ENCODE measurements at regions not wholly inside any gene's neighbourhood (a gene's known extent, or its start where the extent isn't known, plus 50 kb on each side); places are given as distances from the start of the nearest gene placed in this dataset.

- DNase-seq (ENCODE audit: low spot score) (no peak), FAIRE-seq (no peak)
These were observed 137.2 kb upstream of the IQSEC1 start for GRCh38 chr3:13210221-13210975.

DNA sequence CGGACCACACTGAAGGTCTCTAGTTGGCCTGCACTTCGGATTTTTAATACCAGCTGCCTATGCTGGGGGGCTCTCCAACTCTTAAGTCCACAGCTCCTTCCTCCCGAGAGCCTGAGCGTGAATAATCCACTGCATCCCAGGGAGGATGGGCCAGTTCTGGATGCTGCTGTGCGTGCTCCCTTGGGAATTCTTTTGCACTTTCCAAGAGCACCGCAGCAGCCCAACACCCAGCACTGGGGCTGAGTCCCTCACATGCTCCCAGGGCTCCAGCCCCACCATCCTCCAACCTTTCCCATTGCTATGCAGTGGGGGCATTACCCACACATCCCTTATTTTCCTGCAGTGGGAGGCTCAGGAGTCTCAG, 136.4 kb upstream of the IQSEC1 start:
- DNase-seq (ENCODE audit: low spot score) (no peak), FAIRE-seq (no peak)

- FAIRE-seq (peak; percentile 27), DNase-seq (ENCODE audit: low spot score) (no peak)
These were observed 135.7 kb upstream of the IQSEC1 start for GRCh38 chr3:13208706-13209633.

DNA sequence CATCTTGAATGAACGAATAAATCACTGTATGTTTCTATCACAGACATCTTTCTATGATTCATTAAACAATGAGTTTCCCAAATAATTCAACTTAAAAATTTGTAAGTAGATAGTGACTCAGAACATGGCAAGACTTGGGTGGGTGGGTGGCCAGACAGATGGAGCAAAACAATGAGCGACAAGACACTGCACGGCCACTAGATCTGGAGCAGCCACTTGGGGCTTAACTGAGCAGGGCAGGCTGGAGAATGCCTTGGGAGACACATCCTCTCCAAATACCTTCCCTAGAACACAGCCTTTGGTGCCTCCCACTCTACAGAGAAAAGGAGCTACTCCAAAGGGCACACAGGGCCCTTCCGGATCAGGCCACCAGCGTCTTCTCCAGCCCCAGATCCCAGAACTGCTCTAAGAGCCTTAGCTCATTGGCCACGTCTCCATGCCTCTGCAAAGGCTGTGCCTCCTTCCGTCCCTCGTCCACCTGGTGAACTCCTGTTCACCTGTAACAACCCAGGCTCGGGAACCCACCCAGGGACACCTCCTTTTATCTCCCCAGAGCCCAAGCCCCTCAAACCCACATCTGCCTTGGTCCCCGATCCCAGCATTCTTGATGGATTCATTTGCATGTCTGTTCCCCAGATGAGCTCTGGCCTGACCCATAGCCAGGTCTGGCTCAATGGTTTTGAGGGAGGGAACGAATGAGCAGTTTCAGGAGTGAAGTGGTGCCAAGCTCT, 134.9 kb upstream of the IQSEC1 start:
- no peak for FAIRE-seq
- no peak for DNase-seq (ENCODE audit: low spot score)

DNA sequence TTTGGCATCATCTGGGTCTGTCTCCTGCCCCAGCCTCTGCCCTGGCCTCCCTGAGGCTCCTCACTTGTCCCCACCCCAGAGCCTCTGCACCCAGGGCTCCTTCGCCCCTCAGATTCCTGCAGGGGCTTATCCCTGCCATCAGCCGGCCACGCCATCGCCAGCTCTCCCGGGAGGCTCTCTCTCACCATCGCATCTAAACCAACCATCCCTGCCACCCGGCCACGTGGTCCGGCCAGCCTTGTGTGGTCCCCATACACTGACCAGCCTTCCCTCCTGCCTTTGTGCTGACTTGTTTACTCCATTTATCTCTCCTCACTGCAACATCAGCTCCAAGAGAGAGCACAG, 134.3 kb upstream of the IQSEC1 start:
- FAIRE-seq: no peak
- DNase-seq (ENCODE audit: low spot score): no peak

DNA sequence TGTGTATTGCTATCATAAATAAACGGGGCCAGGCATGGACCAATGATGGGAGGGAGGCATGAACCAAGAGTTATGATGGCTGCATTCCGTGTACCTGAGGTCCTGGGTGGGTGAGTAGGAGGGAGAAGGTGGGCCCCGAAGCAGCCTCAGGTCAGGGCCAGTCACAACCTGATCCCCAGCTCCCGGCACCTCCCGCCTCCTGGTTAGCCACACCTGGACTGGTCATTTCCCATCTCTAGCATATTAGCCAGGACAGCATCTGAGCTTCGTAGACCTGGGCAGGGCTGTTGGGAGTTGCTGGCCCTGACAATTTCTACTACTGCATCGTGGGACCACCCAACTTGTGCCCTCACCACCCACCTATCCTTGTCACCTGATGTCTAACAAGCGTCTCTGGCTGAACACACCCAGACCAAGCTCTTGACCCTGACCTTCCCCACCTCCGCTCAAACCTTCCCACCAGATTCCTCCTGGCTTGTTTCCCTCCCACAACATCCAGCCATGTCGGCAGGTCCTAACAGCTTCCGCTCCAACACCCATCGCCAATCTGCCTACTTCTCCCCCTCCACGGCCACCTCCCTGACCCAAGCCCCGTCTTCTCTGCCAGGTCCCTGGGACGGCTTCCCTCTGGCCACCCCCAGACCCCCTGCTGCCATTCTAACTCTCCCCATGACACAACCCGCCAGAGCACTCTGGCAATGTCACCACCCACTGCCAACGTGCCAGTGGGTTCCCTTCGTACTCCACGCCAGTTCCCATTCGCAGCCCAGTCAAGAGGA, 133.8 kb upstream of the IQSEC1 start:
- DNase-seq (ENCODE audit: low spot score) (no peak), FAIRE-seq (no peak)

DNA sequence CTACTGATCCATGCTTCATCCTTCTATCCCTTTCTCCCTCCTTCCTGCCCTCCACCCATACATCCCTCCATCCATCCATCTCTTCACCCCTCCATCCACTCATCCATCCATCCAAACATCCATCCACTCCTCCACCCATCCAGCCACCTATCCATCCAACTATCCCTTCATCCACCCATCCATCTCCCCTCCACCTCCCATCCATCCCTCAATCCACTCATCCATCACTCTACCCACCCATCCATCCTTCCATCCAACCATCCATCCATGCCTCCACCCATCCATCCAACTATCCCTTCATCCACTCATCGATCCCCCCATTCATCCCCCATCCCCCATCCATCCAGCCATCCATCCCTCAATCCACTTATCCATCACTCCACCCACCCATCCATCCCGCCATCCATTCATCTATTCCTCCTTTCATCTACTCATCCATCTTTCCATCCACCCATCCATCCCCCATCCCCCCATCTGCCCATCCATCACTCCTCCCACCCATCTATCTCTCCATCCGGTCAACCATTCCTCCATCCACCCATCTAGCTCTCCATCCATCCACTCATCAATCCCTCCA, 132.4 kb upstream of the IQSEC1 start:
- DNase-seq (ENCODE audit: low spot score) (no peak), FAIRE-seq (peak; percentile 69)

- DNase-seq (ENCODE audit: low spot score) (no peak), FAIRE-seq (no peak)
These were observed 130.9 kb upstream of the IQSEC1 start for GRCh38 chr3:13204177-13204581.

- FAIRE-seq: no peak
These were observed 130.4 kb upstream of the IQSEC1 start for GRCh38 chr3:13203398-13204176.

GRCh38 chr3:13202744-13203397, 129.6 kb upstream of the IQSEC1 start:
- FAIRE-seq: peak; percentile 5
- no peak for DNase-seq (ENCODE audit: low spot score)

More at GRCh38 chr3:13203398-13204176, 130.4 kb upstream of the IQSEC1 start:
- no peak for DNase-seq (ENCODE audit: low spot score)

DNA sequence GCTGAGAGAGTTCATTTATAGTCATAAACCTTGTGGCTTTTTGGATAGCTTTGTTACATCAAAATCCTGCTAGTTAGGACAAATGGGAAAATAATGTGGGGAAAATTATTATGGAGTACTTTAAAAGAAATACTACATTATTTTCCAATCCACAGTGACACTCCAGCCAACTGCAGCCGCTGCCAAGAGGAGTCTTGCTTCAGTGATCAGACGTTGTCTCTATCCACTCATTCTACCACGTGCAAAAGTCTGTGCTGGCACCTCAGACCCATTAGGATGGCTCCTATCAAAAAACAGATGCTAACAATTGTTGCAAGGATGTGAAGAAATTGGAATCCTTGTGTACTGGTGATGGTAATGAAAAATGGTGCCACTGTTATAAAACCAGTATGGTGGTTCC, 128.6 kb upstream of the IQSEC1 start:
- DNase-seq (ENCODE audit: low spot score): no peak
- no peak for FAIRE-seq

GRCh38 chr3:13200946-13201345, 127.7 kb upstream of the IQSEC1 start:
- DNase-seq (ENCODE audit: low spot score) (no peak), FAIRE-seq (no peak)

DNA sequence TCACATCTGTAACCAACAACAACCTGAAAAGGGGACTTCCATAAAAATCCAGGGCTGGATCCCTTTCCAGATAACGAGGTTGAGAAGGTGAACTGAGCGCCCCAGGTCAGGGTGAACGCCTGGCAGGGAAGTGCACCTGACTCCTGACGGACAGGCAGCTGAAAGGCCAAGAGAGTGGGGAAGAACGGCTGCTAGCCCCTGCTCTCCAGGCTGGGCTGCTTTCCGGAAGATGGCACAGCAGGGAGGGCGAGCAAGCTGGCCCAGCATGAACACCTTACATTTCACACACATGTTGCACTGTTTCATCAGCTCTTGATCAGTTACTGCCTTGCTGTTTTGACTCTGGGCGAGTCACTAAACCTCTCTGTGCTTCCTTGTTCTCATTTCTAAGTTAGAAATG, 127.2 kb upstream of the IQSEC1 start:
- no peak for FAIRE-seq

GRCh38 chr3:13199899-13200451, 126.7 kb upstream of the IQSEC1 start:
- FAIRE-seq (peak; percentile 95), DNase-seq (ENCODE audit: low spot score) (no peak)

More for the DNA sequence above, 127.2 kb upstream of the IQSEC1 start:
- no peak for DNase-seq (ENCODE audit: low spot score)

DNA sequence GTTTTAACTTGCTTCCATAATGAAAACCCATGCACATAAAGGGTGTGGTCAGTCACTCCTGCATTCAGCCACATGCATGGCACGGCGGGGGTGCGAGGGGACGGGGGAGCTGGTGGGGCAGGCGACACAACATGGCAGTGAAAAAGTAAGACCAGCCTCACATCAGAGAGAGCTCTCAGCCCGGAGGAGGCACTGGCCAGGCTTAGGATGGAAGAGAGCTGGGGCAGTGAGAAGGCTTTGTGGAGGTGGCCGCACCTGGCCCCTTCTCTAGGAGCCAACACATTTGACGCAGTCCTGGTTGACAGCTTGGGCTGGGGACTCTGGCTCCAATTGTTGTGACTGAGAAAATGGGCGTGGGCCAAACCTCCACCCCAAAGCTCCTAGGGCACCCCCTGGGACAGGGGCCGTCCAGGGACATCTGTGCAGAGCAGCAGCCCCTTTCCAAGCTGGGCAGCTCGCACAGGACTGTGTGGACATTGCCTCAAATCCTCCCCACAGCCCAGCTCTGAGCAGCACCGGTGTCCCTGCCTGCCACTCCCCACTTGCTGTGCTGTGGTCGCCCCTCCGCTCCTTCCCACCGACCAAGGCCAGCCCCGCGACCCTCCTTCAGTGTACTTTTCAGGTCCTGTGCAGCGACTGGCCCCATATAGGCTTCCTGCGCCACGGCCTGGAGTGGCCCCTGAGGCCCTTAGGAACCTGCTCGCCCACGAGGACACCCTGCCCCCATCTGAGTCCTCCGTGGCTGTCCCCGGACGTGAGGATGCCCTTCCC, 126.0 kb upstream of the IQSEC1 start:
- DNase-seq (ENCODE audit: low spot score) (no peak), FAIRE-seq (no peak)

GRCh38 chr3:13198264-13198879, 125.1 kb upstream of the IQSEC1 start:
- FAIRE-seq: no peak
- DNase-seq (ENCODE audit: low spot score): no peak

- FAIRE-seq (no peak), DNase-seq (ENCODE audit: low spot score) (no peak)
These were observed 124.6 kb upstream of the IQSEC1 start for GRCh38 chr3:13197795-13198194.

DNA sequence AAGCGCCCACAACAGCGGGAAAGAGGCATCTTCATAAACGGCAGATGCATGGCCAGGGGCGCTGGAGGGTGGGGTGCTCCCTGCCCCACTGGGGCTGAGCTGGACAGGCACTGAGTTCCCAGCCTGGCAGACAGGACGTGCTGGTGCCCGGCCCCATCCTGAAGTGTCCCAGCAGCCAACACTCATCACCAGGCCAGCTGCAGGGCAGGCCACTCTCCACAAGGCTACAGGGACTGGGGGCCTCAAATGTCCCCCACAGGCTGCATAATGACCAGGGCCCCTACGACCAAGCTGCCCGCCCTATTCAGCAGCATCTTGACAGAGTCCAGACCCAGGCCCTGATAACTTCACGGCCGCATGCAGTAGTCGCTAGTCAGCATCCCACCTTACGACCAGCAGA, 124.1 kb upstream of the IQSEC1 start:
- FAIRE-seq (no peak), DNase-seq (ENCODE audit: low spot score) (no peak)

Data from urothelium cell line (cell line).